Colonic mucosa (tissue), 4 donors: ENCODE measurements at regions not wholly inside any gene's neighbourhood (a gene's known extent, or its start where the extent isn't known, plus 50 kb on each side); places are given as distances from the start of the nearest gene placed in this dataset.

Source experiments
- DNase-seq: peaks from one replicate; pipeline ENCODE4 v3.0.0-alpha.2; 2020
- H3K27ac ChIP-seq: fragments of 200-600 bp; one replicate; pipeline ENCODE4 v1.8.0; 2021
- H3K27me3 ChIP-seq: fragments of 200-600 bp; one replicate; pipeline ENCODE4 v1.8.0; 2021
- H3K36me3 ChIP-seq: fragments of 200-600 bp; one replicate; pipeline ENCODE4 v1.8.0; 2021
- H3K4me1 ChIP-seq: fragments of 200-600 bp; one replicate; pipeline ENCODE4 v1.8.0; 2021; ENCODE audit warnings: mild to moderate bottlenecking
- H3K4me3 ChIP-seq: fragments of 200-600 bp; one replicate; pipeline ENCODE4 v1.8.0; 2021
- H3K9ac ChIP-seq, 2 donors: one replicate each; pipeline ENCODE4 v1.7.0; 2013; ENCODE audit warnings: control low read depth in 2 of 2, low read depth in 2 of 2, low read length in 2 of 2
- H3K9me3 ChIP-seq: fragments of 200-600 bp; one replicate; pipeline ENCODE4 v1.8.0; 2021
- intact Hi-C: fragments of 100-400 bp; cut with DNase I; formaldehyde crosslinking; loops from one replicate; pipeline ENCODE4 v1.14.1; 2022
- TF ChIP-seq, protein P1 (sequence below): fragments of 200-600 bp; IDR thresholded peaks from one replicate; pipeline ENCODE4 v1.8.0; 2022; ENCODE audit warnings: antibody characterized with exemption, mild to moderate bottlenecking
- donor health status: healthy.
- donor health status: DM: no; HTN: no; CAD: no.
- donor health status: DM: no; HTN: no; CAD: no.

DNA sequence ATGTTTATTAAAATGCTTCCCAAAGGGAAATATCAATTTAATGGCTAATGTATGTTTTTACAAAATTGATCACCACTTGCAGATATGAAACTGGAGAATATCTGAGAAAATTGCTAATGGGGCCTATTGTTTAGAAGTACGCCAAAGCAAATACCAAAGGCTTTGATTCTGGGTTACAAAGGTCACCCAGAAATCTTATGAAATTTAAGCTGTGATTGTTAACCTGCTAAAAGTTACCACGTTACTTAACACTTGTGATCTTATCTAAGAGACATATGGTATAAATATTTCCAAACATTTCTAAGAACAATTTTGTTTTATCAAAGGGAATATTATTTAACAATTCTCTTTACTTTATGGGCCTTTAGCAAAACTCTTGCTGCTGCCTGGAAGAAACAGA is 383.3 kb downstream of the TFAP2A start:
- intact Hi-C loops = loop anchor here (10.0 kb wide), 1 partner anchor 403 kb away; no protein-coding TSS in a partner anchor
- TF ChIP-seq, protein P1, sequence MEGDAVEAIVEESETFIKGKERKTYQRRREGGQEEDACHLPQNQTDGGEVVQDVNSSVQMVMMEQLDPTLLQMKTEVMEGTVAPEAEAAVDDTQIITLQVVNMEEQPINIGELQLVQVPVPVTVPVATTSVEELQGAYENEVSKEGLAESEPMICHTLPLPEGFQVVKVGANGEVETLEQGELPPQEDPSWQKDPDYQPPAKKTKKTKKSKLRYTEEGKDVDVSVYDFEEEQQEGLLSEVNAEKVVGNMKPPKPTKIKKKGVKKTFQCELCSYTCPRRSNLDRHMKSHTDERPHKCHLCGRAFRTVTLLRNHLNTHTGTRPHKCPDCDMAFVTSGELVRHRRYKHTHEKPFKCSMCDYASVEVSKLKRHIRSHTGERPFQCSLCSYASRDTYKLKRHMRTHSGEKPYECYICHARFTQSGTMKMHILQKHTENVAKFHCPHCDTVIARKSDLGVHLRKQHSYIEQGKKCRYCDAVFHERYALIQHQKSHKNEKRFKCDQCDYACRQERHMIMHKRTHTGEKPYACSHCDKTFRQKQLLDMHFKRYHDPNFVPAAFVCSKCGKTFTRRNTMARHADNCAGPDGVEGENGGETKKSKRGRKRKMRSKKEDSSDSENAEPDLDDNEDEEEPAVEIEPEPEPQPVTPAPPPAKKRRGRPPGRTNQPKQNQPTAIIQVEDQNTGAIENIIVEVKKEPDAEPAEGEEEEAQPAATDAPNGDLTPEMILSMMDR = no peak
- no peak for DNase-seq
- H3K9me3 ChIP-seq = no peaks in the 10 kb centered on the region
- H3K27me3 ChIP-seq = no peaks in the 10 kb centered on the region
- H3K9ac ChIP-seq = no peak overlapping the region
- H3K36me3 ChIP-seq = no peaks in the 10 kb centered on the region
- no peak overlapping the region for H3K27ac ChIP-seq
- H3K4me1 ChIP-seq = no peaks in the 10 kb centered on the region
- no peak overlapping the region for H3K4me3 ChIP-seq

DNA sequence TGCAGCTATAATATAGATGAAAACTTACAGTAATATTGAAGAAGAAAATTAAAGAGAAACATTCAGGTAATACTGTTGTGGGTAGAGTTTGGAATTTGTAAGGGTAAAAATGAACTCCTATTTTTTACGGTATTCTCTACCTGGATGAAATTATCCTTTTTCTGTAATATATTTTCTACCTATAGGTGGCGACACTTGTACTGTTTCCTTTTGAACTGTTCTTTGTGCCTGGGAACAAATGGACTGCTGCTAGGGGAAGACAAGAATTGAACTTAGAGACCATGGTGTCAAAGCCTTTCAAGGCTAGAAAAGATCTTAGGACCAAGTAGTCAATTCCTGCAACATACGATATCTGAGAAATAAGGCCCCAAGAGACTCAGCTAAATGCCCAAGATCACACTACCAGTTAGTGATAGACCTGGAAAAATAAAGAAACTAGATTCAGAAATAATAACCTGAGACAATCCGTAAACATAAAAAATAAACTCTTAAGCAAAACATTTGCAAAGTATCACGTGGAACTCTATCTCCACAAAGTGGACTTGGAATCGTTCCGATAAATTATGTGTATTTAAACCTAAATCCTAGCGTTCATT is 383.8 kb downstream of the TFAP2A start:
- intact Hi-C loops = loop anchor here (10.0 kb wide), 1 partner anchor 404 kb away; no protein-coding TSS in a partner anchor
- DNase-seq = no peak
- no peak overlapping the region for H3K4me3 ChIP-seq
- no peak overlapping the region for H3K9ac ChIP-seq
- TF ChIP-seq, protein P1 = peak; percentile 40
- H3K36me3 ChIP-seq = no peaks in the 10 kb centered on the region
- no peaks in the 10 kb centered on the region for H3K9me3 ChIP-seq
- no peaks in the 10 kb centered on the region for H3K4me1 ChIP-seq
- no peaks in the 10 kb centered on the region for H3K27me3 ChIP-seq
- no peak overlapping the region for H3K27ac ChIP-seq

- H3K9ac ChIP-seq = no peak overlapping the region
- no peak overlapping the region for H3K27ac ChIP-seq
- H3K27me3 ChIP-seq = no peaks in the 10 kb centered on the region
- H3K9me3 ChIP-seq = no peaks in the 10 kb centered on the region
- TF ChIP-seq, protein P1 = no peak
- no peaks in the 10 kb centered on the region for H3K36me3 ChIP-seq
- DNase-seq = no peak
- H3K4me3 ChIP-seq = no peak overlapping the region
- H3K4me1 ChIP-seq = no peaks in the 10 kb centered on the region
- intact Hi-C loops = no loop called here
Measured at GRCh38 chr6:10028222-10028621, 386.7 kb downstream of the TFAP2A start.

DNA sequence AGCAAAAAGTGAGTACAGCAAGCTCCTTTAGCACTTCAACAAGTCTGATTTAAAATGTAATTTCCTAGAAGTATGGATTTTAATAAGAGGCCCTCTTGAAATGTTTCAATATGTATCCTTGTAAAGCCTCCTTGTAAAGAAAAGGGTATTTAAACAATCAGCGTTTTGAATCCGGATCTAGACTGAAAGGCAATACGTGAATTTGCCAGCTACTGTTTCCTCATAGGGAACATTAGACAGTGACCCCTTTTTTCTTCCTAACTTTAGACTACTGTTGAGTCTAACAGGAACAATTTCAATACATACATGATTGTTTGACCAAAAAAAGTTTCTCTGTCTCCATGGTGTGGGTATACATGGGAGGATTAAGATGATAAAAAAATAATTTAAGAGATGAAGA is 395.0 kb downstream of the TFAP2A start:
- no peaks in the 10 kb centered on the region for H3K27me3 ChIP-seq
- no peak for DNase-seq
- TF ChIP-seq, protein P1 = no peak
- H3K9me3 ChIP-seq = no peaks in the 10 kb centered on the region
- H3K4me1 ChIP-seq = no peaks in the 10 kb centered on the region
- H3K9ac ChIP-seq = no peak overlapping the region
- intact Hi-C loops = no loop called here
- no peak overlapping the region for H3K27ac ChIP-seq
- no peak overlapping the region for H3K4me3 ChIP-seq
- H3K36me3 ChIP-seq = no peaks in the 10 kb centered on the region

DNA sequence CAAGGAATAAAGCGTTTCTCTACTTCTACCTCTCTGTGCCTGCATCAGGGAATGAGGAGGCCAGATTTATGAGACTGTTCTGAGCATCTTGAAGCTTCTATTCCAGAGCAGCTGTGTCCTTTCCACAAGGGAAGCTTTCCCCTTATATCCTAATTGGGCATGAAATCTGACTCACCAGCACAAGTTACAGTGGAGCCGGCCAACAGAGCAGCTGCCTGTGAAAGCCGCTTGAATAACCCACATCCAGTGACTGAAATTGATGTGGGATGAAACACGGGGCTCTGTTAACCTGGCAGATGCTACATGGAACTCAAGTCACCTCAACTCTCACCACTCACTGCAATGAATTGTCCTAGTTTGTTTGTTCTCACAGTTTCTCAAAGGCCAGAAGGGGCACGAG is 400.3 kb downstream of the TFAP2A start:
- no peaks in the 10 kb centered on the region for H3K27me3 ChIP-seq
- no peaks in the 10 kb centered on the region for H3K36me3 ChIP-seq
- intact Hi-C loops = no loop called here
- TF ChIP-seq, protein P1 = no peak
- H3K9me3 ChIP-seq = no peaks in the 10 kb centered on the region
- no peaks in the 10 kb centered on the region for H3K4me1 ChIP-seq
- no peak for DNase-seq
- no peak overlapping the region for H3K27ac ChIP-seq
- H3K4me3 ChIP-seq = no peak overlapping the region
- no peak overlapping the region for H3K9ac ChIP-seq
